WI38 (cell line): ENCODE measurements at regions not wholly inside any gene's neighbourhood (a gene's known extent, or its start where the extent isn't known, plus 50 kb on each side); places are given as distances from the start of the nearest gene placed in this dataset.
"Not testable (repeated sequence)": the region's sequence is repeated elsewhere in the genome, so short reads cannot be mapped to it uniquely, and the experiment has no call there.

ENCODE experiments used
- H3K4me3 ChIP-seq: 2 replicates; pipeline ENCODE4 v1.5.1; 2011; ENCODE audit warnings: low read depth, mild to moderate bottlenecking, control low read depth, low read length
- CTCF ChIP-seq: IDR thresholded peaks from 2 replicates; pipeline ENCODE4 v1.5.1; 2012; ENCODE audit warnings: low read depth, mild to moderate bottlenecking, control low read depth, low read length

DNA sequence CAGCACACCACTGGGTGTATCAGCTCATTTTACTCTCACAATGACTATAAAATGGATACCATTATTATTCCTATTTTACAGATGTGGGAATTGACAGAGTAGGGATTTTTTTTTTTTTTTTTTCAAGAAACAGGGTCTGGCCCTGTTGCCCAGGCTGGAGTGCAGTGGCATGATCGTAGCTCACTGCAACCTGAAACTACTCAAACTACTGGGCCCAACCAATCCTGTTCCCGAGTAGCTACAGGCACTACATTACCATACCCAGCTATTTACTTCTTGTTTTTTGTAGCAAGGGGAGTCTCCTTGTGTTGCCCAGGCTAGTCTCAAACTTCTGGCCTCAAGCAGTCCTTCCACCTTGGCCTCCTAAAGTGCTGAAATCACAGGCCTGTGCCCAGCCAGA, 95.2 kb downstream of the LARP7 start:
- no peak for TF ChIP-seq CTCF
- H3K4me3 ChIP-seq, result no peak overlapping the region

DNA sequence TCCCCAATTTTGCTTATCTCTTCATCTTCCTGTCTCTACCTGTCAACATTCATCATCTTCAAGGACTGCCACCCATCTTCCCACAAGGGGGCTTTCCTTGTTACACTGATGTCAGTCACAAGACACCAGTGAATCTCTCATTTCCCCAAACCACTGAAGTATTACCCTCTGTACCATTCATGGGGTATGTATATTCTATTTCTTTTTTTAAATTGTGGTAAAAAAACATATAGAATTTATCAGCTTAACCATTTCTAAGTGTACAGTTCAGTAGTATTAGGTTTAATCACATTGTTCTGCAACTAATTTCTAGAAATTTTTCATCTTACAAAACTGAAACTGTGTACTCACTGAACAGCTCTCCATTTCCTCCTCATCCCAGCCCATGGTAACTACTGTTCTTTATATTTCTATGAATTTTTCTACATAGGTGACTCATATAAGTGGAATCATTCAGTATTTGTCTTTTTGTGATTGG, 98.6 kb downstream of the LARP7 start:
- H3K4me3 ChIP-seq, result no peak overlapping the region
- no peak for TF ChIP-seq CTCF

DNA sequence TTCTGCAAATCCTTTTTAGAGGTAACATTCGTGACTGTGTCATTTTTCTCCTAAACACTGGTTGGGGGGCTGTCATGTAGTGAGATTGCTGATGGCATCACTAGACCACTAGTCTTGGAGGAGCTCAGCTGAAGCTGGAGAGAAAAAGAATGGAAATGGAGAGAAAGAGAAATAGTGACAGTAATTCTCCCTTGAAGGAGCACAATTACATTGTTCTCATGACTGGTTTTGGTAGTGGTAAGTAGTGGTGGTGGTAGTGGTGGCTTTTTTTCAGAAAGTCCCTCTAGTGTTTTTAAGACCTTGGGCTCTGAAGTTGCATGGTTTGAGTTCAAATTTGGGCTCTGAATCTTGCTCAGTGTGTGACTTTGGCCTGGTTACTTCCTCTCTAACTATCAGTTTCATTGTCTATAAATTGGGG, 99.8 kb downstream of the LARP7 start:
- H3K4me3 ChIP-seq, result no peak overlapping the region
- TF ChIP-seq CTCF, result no peak

GRCh38 chr4:112739442-112739841, 102.5 kb downstream of the LARP7 start:
- TF ChIP-seq CTCF, result no peak
- H3K4me3 ChIP-seq, result no peak overlapping the region

GRCh38 chr4:112747036-112747435, 110.1 kb downstream of the LARP7 start:
- no peak for TF ChIP-seq CTCF
- H3K4me3 ChIP-seq, result no peak overlapping the region

GRCh38 chr4:112748352-112748878, 111.5 kb downstream of the LARP7 start:
- no peak overlapping the region for H3K4me3 ChIP-seq
- TF ChIP-seq CTCF, result no peak

DNA sequence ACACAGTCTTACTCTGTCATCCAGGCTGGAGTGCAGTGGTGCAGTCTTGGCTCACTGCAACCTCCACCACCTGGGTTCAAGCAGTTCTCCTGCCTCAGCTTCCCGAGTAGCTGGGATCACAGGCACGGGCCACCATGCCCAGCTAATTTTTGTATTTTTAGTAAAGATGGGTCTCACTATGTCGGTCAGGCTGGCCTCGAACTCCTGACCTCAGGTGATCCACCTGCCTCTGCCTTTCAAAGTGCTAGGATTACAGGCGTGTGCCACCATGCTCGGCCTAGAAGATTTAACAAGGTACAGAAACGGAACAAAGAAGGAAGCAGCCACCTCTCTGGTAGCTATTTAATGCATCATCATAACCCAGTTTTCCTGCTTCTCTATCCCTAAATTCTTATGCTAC, 113.8 kb downstream of the LARP7 start:
- H3K4me3 ChIP-seq, result not testable (repeated sequence)

DNA sequence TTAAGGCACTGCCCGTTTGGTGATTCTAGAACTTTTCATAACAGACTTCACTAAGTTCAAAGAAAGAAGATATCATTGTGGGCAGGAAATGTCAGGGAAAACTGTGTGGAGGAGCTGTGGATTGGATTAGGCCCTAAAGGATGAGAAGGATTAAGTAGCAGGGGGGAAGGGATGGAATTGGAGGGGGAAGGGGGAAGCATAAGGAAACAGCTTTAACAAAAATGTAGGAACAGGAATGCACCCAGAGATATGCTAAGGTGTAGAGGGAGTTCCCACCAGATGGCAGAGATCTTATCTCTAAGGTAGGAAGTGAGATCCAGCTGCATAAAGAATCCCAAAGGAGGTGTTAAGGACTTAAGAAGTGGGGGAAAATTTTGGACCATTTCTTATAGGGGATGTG, 114.5 kb downstream of the LARP7 start:
- no peak for TF ChIP-seq CTCF
- no peak overlapping the region for H3K4me3 ChIP-seq
